ENCODE measurements at regions not wholly inside any gene's neighbourhood (a gene's known extent, or its start where the extent isn't known, plus 50 kb on each side); places are given as distances from the start of the nearest gene placed in this dataset.

DNA sequence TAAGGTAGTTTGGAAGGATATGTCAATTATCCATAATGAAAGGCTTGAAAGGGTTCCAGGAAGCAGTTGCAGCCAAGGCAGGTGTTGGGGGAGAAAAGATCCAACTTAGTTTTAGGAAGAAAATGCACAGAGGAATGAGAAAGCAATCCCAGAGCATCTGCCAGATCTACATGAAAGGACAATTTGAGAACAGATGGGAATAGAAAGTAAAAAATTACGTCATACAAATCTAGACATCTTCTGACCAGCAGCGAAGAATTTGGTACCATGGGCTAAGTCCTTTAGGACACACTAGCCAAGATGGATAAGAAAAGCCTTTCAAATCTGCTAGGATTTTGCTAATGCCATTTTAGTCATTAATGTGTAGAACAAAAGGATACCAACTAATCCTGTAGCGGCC is 244.1 kb upstream of the PRR16 start:
- Histone ChIP-seq H3K79me2 (ENCODE audit: control insufficient read depth, insufficient read depth, low read length, poor library complexity) (no peaks in the 10 kb centered on the region), H4K8ac (ENCODE audit: low read depth, low read length) (no peak overlapping the region), H2BK5ac (ENCODE audit: low read depth, low read length, poor library complexity) (no peak overlapping the region)

DNA sequence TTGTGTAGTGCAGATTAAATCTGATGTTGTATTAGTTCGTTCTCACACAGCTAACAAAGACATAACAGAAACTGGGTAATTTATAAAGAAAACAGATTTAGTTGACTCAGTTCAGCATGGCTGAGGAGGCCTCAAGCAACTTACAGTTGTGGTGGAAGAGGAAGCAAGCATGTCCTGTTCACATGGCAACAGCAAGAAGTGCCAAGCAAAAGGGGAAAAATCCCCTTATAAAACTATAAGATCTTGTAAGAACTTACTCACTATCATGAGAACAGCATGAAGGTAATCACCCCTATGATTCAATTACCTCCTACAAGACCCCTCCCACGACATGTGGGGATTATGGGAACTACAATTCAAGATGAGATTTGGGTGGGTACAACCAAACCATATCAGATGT is 238.6 kb upstream of the PRR16 start:
- no peak overlapping the region for H4K12ac ChIP-seq (ENCODE audit: low read depth, low read length)

More for the DNA sequence above, 244.1 kb upstream of the PRR16 start:
- H3K23ac ChIP-seq (ENCODE audit: low read length): no peak overlapping the region
- no peak overlapping the region for H3K27ac ChIP-seq (ENCODE audit: low read depth, low read length)
- no CpG with 5 or more reads among the region's 3 CpGs for WGBS (ENCODE audit: extremely low coverage, insufficient coverage, insufficient read length)
- no peak overlapping the region for H2BK120ac ChIP-seq (ENCODE audit: insufficient read depth, low read length, poor library complexity)
- no peak overlapping the region for H3K4ac ChIP-seq (ENCODE audit: low read depth, low read length)
- no peak overlapping the region for H3K4me2 ChIP-seq (ENCODE audit: low read length)
- no peak overlapping the region for H2BK12ac ChIP-seq (ENCODE audit: low read length)
- no peak for DNase-seq
- H3K79me1 ChIP-seq (ENCODE audit: low read length): no peaks in the 10 kb centered on the region
- H3K9ac ChIP-seq (ENCODE audit: low read length): no peak overlapping the region
- no peak overlapping the region for H4K12ac ChIP-seq (ENCODE audit: low read depth, low read length)
- H2AFZ ChIP-seq (ENCODE audit: insufficient read depth, low read length, poor library complexity): no peak overlapping the region
- no peak overlapping the region for H2AK5ac ChIP-seq (ENCODE audit: low read length)
- no peak overlapping the region for H3K14ac ChIP-seq (ENCODE audit: low read length)
- H4K91ac ChIP-seq (ENCODE audit: low read depth, low read length): no peak overlapping the region
- H3K4me3 ChIP-seq (ENCODE audit: low read depth, low read length): no peak overlapping the region
- H3K4me1 ChIP-seq (ENCODE audit: control insufficient read depth in 1 of 2, insufficient read depth in 2 of 2, low read length in 2 of 2): no peaks in the 10 kb centered on the region
- no peaks in the 10 kb centered on the region for H3K9me3 ChIP-seq (ENCODE audit: insufficient read depth, low read depth, low read length)
- no peak overlapping the region for H3K18ac ChIP-seq (ENCODE audit: low read length)
- no peaks in the 10 kb centered on the region for H3K27me3 ChIP-seq (ENCODE audit: insufficient read depth, low read length)
- H3K36me3 ChIP-seq (ENCODE audit: control insufficient read depth in 1 of 2, insufficient read depth in 2 of 2, low read length in 2 of 2): no peaks in the 10 kb centered on the region

DNA sequence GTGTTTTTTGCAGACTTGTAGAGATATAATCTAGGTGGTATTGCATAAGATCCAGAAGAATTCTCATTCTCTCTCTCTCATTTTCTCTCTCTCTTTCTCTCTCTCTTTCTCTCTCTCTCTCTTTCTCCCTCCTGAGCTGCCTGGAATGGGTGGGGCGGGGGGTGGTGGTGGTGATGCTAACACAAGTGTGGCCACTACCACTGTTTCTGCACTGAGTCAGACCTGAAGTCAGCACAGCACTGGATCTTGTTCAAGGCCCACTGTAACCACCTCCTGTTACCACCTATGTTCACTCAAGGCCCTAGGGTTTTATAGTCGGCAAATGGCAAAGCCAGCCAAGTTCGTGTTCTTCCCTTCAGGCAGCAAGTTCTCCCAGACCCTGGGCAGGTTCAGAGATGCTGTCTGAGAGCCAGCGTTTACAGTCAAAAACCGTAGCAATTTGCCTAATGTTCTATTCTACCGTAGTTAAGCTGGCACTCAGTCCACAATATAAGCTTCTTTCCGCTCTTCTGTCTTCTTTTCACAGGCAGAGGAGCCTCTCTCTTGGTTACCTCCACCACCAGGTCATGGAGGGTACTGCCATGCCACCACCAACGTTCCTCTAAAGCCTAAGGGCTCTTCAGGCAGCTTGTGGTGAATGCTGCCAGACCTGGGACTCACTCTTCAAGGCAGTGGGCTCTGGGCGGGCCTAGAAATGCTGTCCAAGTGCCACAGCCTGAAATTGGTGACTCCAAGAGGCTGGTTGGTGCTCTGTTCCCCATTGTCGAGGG is 235.7 kb upstream of the PRR16 start:
- no peak overlapping the region for H3K14ac ChIP-seq (ENCODE audit: low read length)
- H3K4me2 ChIP-seq (ENCODE audit: low read length): no peak overlapping the region
- no peak overlapping the region for H2BK5ac ChIP-seq (ENCODE audit: low read depth, low read length, poor library complexity)
- no peak overlapping the region for H2BK120ac ChIP-seq (ENCODE audit: insufficient read depth, low read length, poor library complexity)
- H3K4ac ChIP-seq (ENCODE audit: low read depth, low read length): no peak overlapping the region
- H3K79me2 ChIP-seq (ENCODE audit: control insufficient read depth, insufficient read depth, low read length, poor library complexity): no peaks in the 10 kb centered on the region
- no peaks in the 10 kb centered on the region for H3K9me3 ChIP-seq (ENCODE audit: insufficient read depth, low read depth, low read length)
- no peak overlapping the region for H3K23ac ChIP-seq (ENCODE audit: low read length)
- no CpG with 5 or more reads among the region's 10 CpGs for WGBS (ENCODE audit: extremely low coverage, insufficient coverage, insufficient read length)
- H3K4me1 ChIP-seq (ENCODE audit: control insufficient read depth in 1 of 2, insufficient read depth in 2 of 2, low read length in 2 of 2): no peaks in the 10 kb centered on the region
- no peaks in the 10 kb centered on the region for H3K27me3 ChIP-seq (ENCODE audit: insufficient read depth, low read length)
- H4K8ac ChIP-seq (ENCODE audit: low read depth, low read length): no peak overlapping the region
- H3K79me1 ChIP-seq (ENCODE audit: low read length): no peaks in the 10 kb centered on the region
- no peaks in the 10 kb centered on the region for H3K36me3 ChIP-seq (ENCODE audit: control insufficient read depth in 1 of 2, insufficient read depth in 2 of 2, low read length in 2 of 2)
- H4K12ac ChIP-seq (ENCODE audit: low read depth, low read length): no peak overlapping the region
- no peak overlapping the region for H2AFZ ChIP-seq (ENCODE audit: insufficient read depth, low read length, poor library complexity)
- no peak overlapping the region for H4K91ac ChIP-seq (ENCODE audit: low read depth, low read length)
- H3K9ac ChIP-seq (ENCODE audit: low read length): no peak overlapping the region
- no peak overlapping the region for H2AK5ac ChIP-seq (ENCODE audit: low read length)
- no peak overlapping the region for H2BK12ac ChIP-seq (ENCODE audit: low read length)
- no peak overlapping the region for H3K27ac ChIP-seq (ENCODE audit: low read depth, low read length)
- DNase-seq: peak; percentile 27 to 72
- no peak overlapping the region for H3K4me3 ChIP-seq (ENCODE audit: low read depth, low read length)
- no peak overlapping the region for H3K18ac ChIP-seq (ENCODE audit: low read length)

More for the DNA sequence above, 238.6 kb upstream of the PRR16 start:
- no peaks in the 10 kb centered on the region for H3K4me1 ChIP-seq (ENCODE audit: control insufficient read depth in 1 of 2, insufficient read depth in 2 of 2, low read length in 2 of 2)
- no peak overlapping the region for H3K4me2 ChIP-seq (ENCODE audit: low read length)
- no peak overlapping the region for H2BK5ac ChIP-seq (ENCODE audit: low read depth, low read length, poor library complexity)
- no peak overlapping the region for H3K14ac ChIP-seq (ENCODE audit: low read length)
- H4K91ac ChIP-seq (ENCODE audit: low read depth, low read length): no peak overlapping the region
- H3K4me3 ChIP-seq (ENCODE audit: low read depth, low read length): no peak overlapping the region
- H3K36me3 ChIP-seq (ENCODE audit: control insufficient read depth in 1 of 2, insufficient read depth in 2 of 2, low read length in 2 of 2): no peaks in the 10 kb centered on the region
- no CpG with 5 or more reads among the region's 2 CpGs for WGBS (ENCODE audit: extremely low coverage, insufficient coverage, insufficient read length)
- no peak overlapping the region for H3K27ac ChIP-seq (ENCODE audit: low read depth, low read length)
- no peaks in the 10 kb centered on the region for H3K27me3 ChIP-seq (ENCODE audit: insufficient read depth, low read length)
- no peaks in the 10 kb centered on the region for H3K79me1 ChIP-seq (ENCODE audit: low read length)
- no peak overlapping the region for H2BK12ac ChIP-seq (ENCODE audit: low read length)
- DNase-seq: no peak
- H3K9ac ChIP-seq (ENCODE audit: low read length): no peak overlapping the region
- no peak overlapping the region for H3K18ac ChIP-seq (ENCODE audit: low read length)
- no peaks in the 10 kb centered on the region for H3K79me2 ChIP-seq (ENCODE audit: control insufficient read depth, insufficient read depth, low read length, poor library complexity)
- no peak overlapping the region for H3K23ac ChIP-seq (ENCODE audit: low read length)
- no peak overlapping the region for H2AK5ac ChIP-seq (ENCODE audit: low read length)
- H4K8ac ChIP-seq (ENCODE audit: low read depth, low read length): no peak overlapping the region
- H2AFZ ChIP-seq (ENCODE audit: insufficient read depth, low read length, poor library complexity): no peak overlapping the region
- H3K9me3 ChIP-seq (ENCODE audit: insufficient read depth, low read depth, low read length): no peaks in the 10 kb centered on the region
- H2BK120ac ChIP-seq (ENCODE audit: insufficient read depth, low read length, poor library complexity): no peak overlapping the region
- no peak overlapping the region for H3K4ac ChIP-seq (ENCODE audit: low read depth, low read length)

DNA sequence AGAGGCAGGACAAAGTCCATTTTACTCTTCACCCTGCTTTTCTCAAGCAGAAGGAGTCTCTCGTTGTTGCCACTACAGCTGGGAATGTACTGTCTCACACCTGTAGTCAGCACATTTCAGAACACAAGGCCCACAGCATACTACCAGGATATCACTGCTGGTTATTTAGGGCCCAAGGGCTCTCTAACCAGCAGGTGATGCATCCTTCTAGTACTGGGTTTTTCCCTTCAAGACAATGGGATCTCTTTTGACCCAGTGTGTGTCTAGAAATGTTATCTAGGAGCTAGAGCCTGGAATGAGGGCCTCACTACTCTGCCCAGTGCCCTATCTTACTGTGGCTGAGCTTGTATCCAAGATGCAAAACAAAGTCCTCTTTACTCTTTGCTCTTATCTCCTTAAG is 235.1 kb upstream of the PRR16 start:
- Histone ChIP-seq H2BK12ac (ENCODE audit: low read length) (no peak overlapping the region), H3K9ac (ENCODE audit: low read length) (no peak overlapping the region), H4K12ac (ENCODE audit: low read depth, low read length) (no peak overlapping the region), H2BK120ac (ENCODE audit: insufficient read depth, low read length, poor library complexity) (no peak overlapping the region), H3K27ac (ENCODE audit: low read depth, low read length) (no peak overlapping the region), H3K36me3 (ENCODE audit: control insufficient read depth in 1 of 2, insufficient read depth in 2 of 2, low read length in 2 of 2) (no peaks in the 10 kb centered on the region), H3K79me1 (ENCODE audit: low read length) (no peaks in the 10 kb centered on the region), H3K27me3 (ENCODE audit: insufficient read depth, low read length) (no peaks in the 10 kb centered on the region), H3K18ac (ENCODE audit: low read length) (no peak overlapping the region), H2AFZ (ENCODE audit: insufficient read depth, low read length, poor library complexity) (no peak overlapping the region), H4K91ac (ENCODE audit: low read depth, low read length) (no peak overlapping the region), H3K14ac (ENCODE audit: low read length) (no peak overlapping the region), H3K4me1 (ENCODE audit: control insufficient read depth in 1 of 2, insufficient read depth in 2 of 2, low read length in 2 of 2) (no peaks in the 10 kb centered on the region), H2BK5ac (ENCODE audit: low read depth, low read length, poor library complexity) (no peak overlapping the region), H3K4me3 (ENCODE audit: low read depth, low read length) (no peak overlapping the region), H2AK5ac (ENCODE audit: low read length) (no peak overlapping the region), H4K8ac (ENCODE audit: low read depth, low read length) (no peak overlapping the region), H3K79me2 (ENCODE audit: control insufficient read depth, insufficient read depth, low read length, poor library complexity) (no peaks in the 10 kb centered on the region), H3K23ac (ENCODE audit: low read length) (no peak overlapping the region), H3K9me3 (ENCODE audit: insufficient read depth, low read depth, low read length) (no peaks in the 10 kb centered on the region), H3K4me2 (ENCODE audit: low read length) (no peak overlapping the region), H3K4ac (ENCODE audit: low read depth, low read length) (no peak overlapping the region)
- no CpG with 5 or more reads among the region's 1 CpG for WGBS (ENCODE audit: extremely low coverage, insufficient coverage, insufficient read length)
- DNase-seq: peak; percentile 75 to 87

Data from trophoblast cell (in vitro differentiated cells and primary cell).